Keratinocyte (primary cell): ENCODE measurements at regions not wholly inside any gene's neighbourhood (a gene's known extent, or its start where the extent isn't known, plus 50 kb on each side); places are given as distances from the start of the nearest gene placed in this dataset.

Experiments
- DNase-seq: peaks from one replicate; pipeline ENCODE4 v3.0.0-alpha.2; 2011; ENCODE audit warnings: low read depth, missing footprints, low spot score
- FAIRE-seq: peaks from 2 replicates; lab custom pipeline; 2011; peaks lifted over from hg19 to GRCh38; lab: Jason Lieb, UNC
- H2AFZ ChIP-seq: 2 replicates; pipeline ENCODE4 v1.6.0; 2012; ENCODE audit warnings: low read length, control low read depth, inconsistent platforms; ENCODE audit not compliant: control insufficient read depth
- H3K27ac ChIP-seq: 2 replicates; pipeline ENCODE4 v1.5.1; 2011; ENCODE audit warnings: low read length; ENCODE audit not compliant: control insufficient read depth, insufficient read depth
- H3K27me3 ChIP-seq: 3 replicates; pipeline ENCODE4 v1.6.0; 2011; ENCODE audit warnings: low read length; ENCODE audit not compliant: control insufficient read depth, insufficient read depth; ENCODE audit errors: extremely low read depth
- H3K36me3 ChIP-seq, 2 experiments: 2 replicates in 1 of 2; 3 replicates in 1 of 2; pipeline ENCODE4 v1.5.1; 2011; ENCODE audit warnings: low read length in 2 of 2, mild to moderate bottlenecking in 1 of 2; ENCODE audit not compliant: control insufficient read depth in 2 of 2, insufficient read depth in 2 of 2; ENCODE audit errors: extremely low read depth in 1 of 2
- H3K4me1 ChIP-seq: 3 replicates; pipeline ENCODE4 v1.5.1; 2011; ENCODE audit warnings: low read length; ENCODE audit not compliant: control insufficient read depth, insufficient read depth; ENCODE audit errors: extremely low read depth
- H3K4me2 ChIP-seq: 3 replicates; pipeline ENCODE4 v1.6.0; 2011; ENCODE audit warnings: low read depth, low read length; ENCODE audit not compliant: control insufficient read depth, insufficient read depth; ENCODE audit errors: extremely low read depth
- H3K4me3 ChIP-seq, 3 experiments: fragments of 200-600 bp in 1 of 3; sonication (generic) in 1 of 3; 2 replicates in 2 of 3; 3 replicates in 1 of 3; pipeline ENCODE4 v1.5.1; 2011 to 2016; ENCODE audit warnings: low read length in 3 of 3, mild to moderate bottlenecking in 3 of 3, control low read depth in 2 of 3, inconsistent platforms in 1 of 3, low read depth in 1 of 3, mixed read lengths in 1 of 3, mixed run types in 1 of 3, moderate library complexity in 1 of 3; ENCODE audit not compliant: control insufficient read depth in 2 of 3, insufficient read depth in 2 of 3; ENCODE audit errors: extremely low read depth in 1 of 3
- H3K79me2 ChIP-seq: 2 replicates; pipeline ENCODE4 v1.6.0; 2012; ENCODE audit warnings: low read length; ENCODE audit not compliant: control insufficient read depth, insufficient read depth
- H3K9ac ChIP-seq: 3 replicates; pipeline ENCODE4 v1.6.0; 2011; ENCODE audit warnings: low read length; ENCODE audit not compliant: control insufficient read depth, insufficient read depth; ENCODE audit errors: extremely low read depth
- H3K9me1 ChIP-seq: 3 replicates; pipeline ENCODE4 v1.6.0; 2011; ENCODE audit warnings: low read length; ENCODE audit not compliant: control insufficient read depth, insufficient read depth; ENCODE audit errors: extremely low read depth
- H3K9me3 ChIP-seq: 2 replicates; pipeline ENCODE4 v1.5.1; 2012; ENCODE audit warnings: low read depth, low read length; ENCODE audit not compliant: control insufficient read depth
- H4K20me1 ChIP-seq: 3 replicates; pipeline ENCODE4 v1.6.0; 2011; ENCODE audit warnings: low read length; ENCODE audit not compliant: control insufficient read depth, insufficient read depth; ENCODE audit errors: extremely low read depth
- EZH2 ChIP-seq: IDR thresholded peaks from one replicate; pipeline ENCODE4 v1.6.1; 2012; ENCODE audit warnings: inconsistent platforms, mild to moderate bottlenecking, low read length, moderate library complexity
- dilution Hi-C: fragments of 300-500 bp; cut with MboI; formaldehyde crosslinking; loops from one replicate; pipeline ENCODE4 v1.7.0; 2020; ENCODE audit warnings: low sequenced_read_pairs; ENCODE audit not compliant: extremely low pct_ligation_motif_present
- TF ChIP-seq, protein P1 (sequence below), 3 experiments: IDR thresholded peaks in 1 of 3; conservative IDR thresholded peaks in 1 of 3; optimal IDR thresholded peaks in 1 of 3; 2 replicates in 2 of 3; 3 replicates in 1 of 3; pipeline versions ENCODE3 to v1.5.1; 2011; ENCODE audit warnings: low read length in 3 of 3, mild to moderate bottlenecking in 3 of 3, moderate library complexity in 2 of 3, control low read depth in 1 of 3, inconsistent platforms in 1 of 3; ENCODE audit not compliant: insufficient read depth in 2 of 3; ENCODE audit errors: extremely low read depth in 1 of 3

DNA sequence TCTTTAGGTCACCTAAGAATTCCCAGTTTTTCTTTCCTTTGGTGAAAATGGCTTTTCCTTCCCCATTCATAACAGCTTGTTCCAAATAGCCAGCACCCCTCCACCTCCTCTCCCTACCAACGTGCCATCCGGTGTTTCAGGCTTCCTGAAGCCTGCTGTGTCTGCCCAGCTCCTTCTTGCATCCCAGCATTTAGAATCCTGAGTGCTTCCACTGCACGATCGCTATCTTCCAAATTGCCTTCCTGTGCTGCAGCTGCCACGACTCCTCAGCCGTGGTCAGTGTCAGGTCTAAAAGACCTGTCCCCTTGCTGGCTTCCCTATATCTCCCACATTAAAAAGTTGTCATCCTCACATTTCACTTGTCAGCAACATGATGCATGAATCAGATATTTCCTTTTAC is 550.3 kb upstream of the JARID2 start:
- H3K4me1 ChIP-seq, result peaks cover 4% of the 10 kb centered on the region
- H3K27ac ChIP-seq, result no peak overlapping the region
- no peaks in the 10 kb centered on the region for H3K36me3 ChIP-seq
- no peaks in the 10 kb centered on the region for H3K9me3 ChIP-seq
- no peak overlapping the region for H3K4me3 ChIP-seq
- no peak overlapping the region for H3K4me2 ChIP-seq
- H3K9ac ChIP-seq, result no peak overlapping the region
- FAIRE-seq, result no peak
- H4K20me1 ChIP-seq, result no peaks in the 10 kb centered on the region
- dilution Hi-C loops, result no loop called here
- no peaks in the 10 kb centered on the region for H3K9me1 ChIP-seq
- no peak for DNase-seq
- no peaks in the 10 kb centered on the region for H3K27me3 ChIP-seq
- TF ChIP-seq EZH2, result no peak
- TF ChIP-seq, protein P1, sequence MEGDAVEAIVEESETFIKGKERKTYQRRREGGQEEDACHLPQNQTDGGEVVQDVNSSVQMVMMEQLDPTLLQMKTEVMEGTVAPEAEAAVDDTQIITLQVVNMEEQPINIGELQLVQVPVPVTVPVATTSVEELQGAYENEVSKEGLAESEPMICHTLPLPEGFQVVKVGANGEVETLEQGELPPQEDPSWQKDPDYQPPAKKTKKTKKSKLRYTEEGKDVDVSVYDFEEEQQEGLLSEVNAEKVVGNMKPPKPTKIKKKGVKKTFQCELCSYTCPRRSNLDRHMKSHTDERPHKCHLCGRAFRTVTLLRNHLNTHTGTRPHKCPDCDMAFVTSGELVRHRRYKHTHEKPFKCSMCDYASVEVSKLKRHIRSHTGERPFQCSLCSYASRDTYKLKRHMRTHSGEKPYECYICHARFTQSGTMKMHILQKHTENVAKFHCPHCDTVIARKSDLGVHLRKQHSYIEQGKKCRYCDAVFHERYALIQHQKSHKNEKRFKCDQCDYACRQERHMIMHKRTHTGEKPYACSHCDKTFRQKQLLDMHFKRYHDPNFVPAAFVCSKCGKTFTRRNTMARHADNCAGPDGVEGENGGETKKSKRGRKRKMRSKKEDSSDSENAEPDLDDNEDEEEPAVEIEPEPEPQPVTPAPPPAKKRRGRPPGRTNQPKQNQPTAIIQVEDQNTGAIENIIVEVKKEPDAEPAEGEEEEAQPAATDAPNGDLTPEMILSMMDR (optimal IDR thresholded peaks at IDR 0.05 in 1 of 3, IDR thresholded peaks at IDR 0.05 in 1 of 3, conservative IDR thresholded peaks at IDR 0.05 in 1 of 3; ENCODE audit: extremely low read depth in 1 of 3, insufficient read depth in 2 of 3, low read length in 3 of 3), result no peak
- no peak overlapping the region for H2AFZ ChIP-seq
- H3K79me2 ChIP-seq, result no peaks in the 10 kb centered on the region

GRCh38 chr6:14696367-14696766 is 549.5 kb upstream of the JARID2 start:
- Histone ChIP-seq H2AFZ (no peak overlapping the region), H3K9me3 (no peaks in the 10 kb centered on the region), H3K79me2 (no peaks in the 10 kb centered on the region), H3K9ac (no peak overlapping the region), H3K36me3 (no peaks in the 10 kb centered on the region), H3K27ac (no peak overlapping the region), H3K9me1 (no peaks in the 10 kb centered on the region), H4K20me1 (no peaks in the 10 kb centered on the region), H3K4me3 (no peak overlapping the region), H3K4me1 (peaks cover 4% of the 10 kb centered on the region), H3K27me3 (no peaks in the 10 kb centered on the region), H3K4me2 (no peak overlapping the region)
- no peak for TF ChIP-seq EZH2
- TF ChIP-seq, protein P1 (optimal IDR thresholded peaks at IDR 0.05 in 1 of 3, IDR thresholded peaks at IDR 0.05 in 1 of 3, conservative IDR thresholded peaks at IDR 0.05 in 1 of 3; ENCODE audit: extremely low read depth in 1 of 3, insufficient read depth in 2 of 3, low read length in 3 of 3), result no peak
- DNase-seq (no peak), FAIRE-seq (no peak)
- dilution Hi-C loops, result no loop called here
